SK-N-SH treated with all-trans-retinoic acid at 6 μM for 48 hours (cell line): ENCODE measurements at regions not wholly inside any gene's neighbourhood (a gene's known extent, or its start where the extent isn't known, plus 50 kb on each side); places are given as distances from the start of the nearest gene placed in this dataset.
"Not testable (repeated sequence)": the region's sequence is repeated elsewhere in the genome, so short reads cannot be mapped to it uniquely, and the experiment has no call there.

Experiments used
- ATAC-seq: fragments of 200-7000 bp; cut with Tn5 transposase; 3 replicates; pipeline ENCODE4 v1.9.1; 2020; ENCODE audit warnings: mild to moderate bottlenecking, moderate library complexity
- ARNTL ChIP-seq: fragments of 450-650 bp; formaldehyde crosslinking; IDR thresholded peaks from 2 replicates; pipeline ENCODE4 v1.5.0; 2020; ENCODE audit warnings: low read depth, mild to moderate bottlenecking, moderate library complexity, borderline replicate concordance
- BACH2 ChIP-seq: fragments of 250-450 bp; sonication (Bioruptor Pico); IDR thresholded peaks from 2 replicates; pipeline ENCODE4 v1.9.0; 2021; ENCODE audit warnings: mild to moderate bottlenecking, borderline replicate concordance
- CREB5 ChIP-seq: fragments of 250-450 bp; sonication (Bioruptor Pico); IDR thresholded peaks from 2 replicates; pipeline ENCODE4 v1.5.1; 2020; ENCODE audit warnings: low read depth, mild to moderate bottlenecking, moderate library complexity
- CSDC2 ChIP-seq: fragments of 250-450 bp; sonication (Bioruptor Pico); IDR thresholded peaks from 2 replicates; pipeline ENCODE4 v1.5.0; 2020; ENCODE audit warnings: mild to moderate bottlenecking, moderate library complexity
- ESRRG ChIP-seq: fragments of 250-450 bp; sonication (Bioruptor Pico); IDR thresholded peaks from 2 replicates; pipeline ENCODE4 v1.6.1; 2021; ENCODE audit warnings: mild to moderate bottlenecking
- ISL1 ChIP-seq: fragments of 250-450 bp; sonication (Bioruptor Pico); IDR thresholded peaks from 2 replicates; pipeline ENCODE4 v2.1.2; 2022; ENCODE audit warnings: mild to moderate bottlenecking, moderate library complexity
- OSR1 ChIP-seq: fragments of 250-450 bp; sonication (Bioruptor Pico); IDR thresholded peaks from 2 replicates; pipeline ENCODE4 v1.8.0; 2022; ENCODE audit warnings: moderate library complexity, mild to moderate bottlenecking, inconsistent platforms
- PATZ1 ChIP-seq: fragments of 250-450 bp; sonication (Bioruptor Pico); IDR thresholded peaks from 2 replicates; pipeline ENCODE4 v1.8.0; 2020; ENCODE audit warnings: mild to moderate bottlenecking, moderate library complexity, borderline replicate concordance
- POU6F1 ChIP-seq: fragments of 250-450 bp; sonication (Bioruptor Pico); IDR thresholded peaks from 2 replicates; pipeline ENCODE4 v1.8.0; 2021; ENCODE audit warnings: low read depth, mild to moderate bottlenecking, moderate library complexity, borderline replicate concordance
- PPARA ChIP-seq: fragments of 250-450 bp; sonication (Bioruptor Pico); IDR thresholded peaks from 2 replicates; pipeline ENCODE4 v1.5.0; 2020; ENCODE audit warnings: mild to moderate bottlenecking, borderline replicate concordance
- SNAI2 ChIP-seq: fragments of 250-450 bp; sonication (Bioruptor Pico); IDR thresholded peaks from 2 replicates; pipeline ENCODE4 v1.5.0; 2020; ENCODE audit warnings: mild to moderate bottlenecking, moderate library complexity
- TCF4 ChIP-seq: fragments of 250-450 bp; sonication (Bioruptor Pico); IDR thresholded peaks from 2 replicates; pipeline ENCODE4 v1.8.0; 2021; ENCODE audit warnings: mild to moderate bottlenecking, moderate library complexity, borderline replicate concordance
- TOX ChIP-seq: fragments of 250-450 bp; sonication (Bioruptor Pico); IDR thresholded peaks from 2 replicates; pipeline ENCODE4 v1.8.0; 2021; ENCODE audit warnings: mild to moderate bottlenecking, moderate library complexity, borderline replicate concordance
- ZFP3 ChIP-seq: fragments of 250-450 bp; sonication (Bioruptor Pico); IDR thresholded peaks from 2 replicates; pipeline ENCODE4 v1.5.0; 2020; ENCODE audit warnings: mild to moderate bottlenecking, moderate library complexity
- ZFP30 ChIP-seq: fragments of 450-650 bp; formaldehyde crosslinking; IDR thresholded peaks from 2 replicates; pipeline ENCODE4 v1.5.0; 2022; ENCODE audit warnings: mild to moderate bottlenecking, moderate library complexity
- ZNF565 ChIP-seq: fragments of 450-650 bp; formaldehyde crosslinking; conservative IDR thresholded peaks from 2 replicates; pipeline ENCODE4 v1.5.0; 2020; ENCODE audit warnings: low read depth, mild to moderate bottlenecking, moderate library complexity
- ZNF70 ChIP-seq: fragments of 450-650 bp; formaldehyde crosslinking; IDR thresholded peaks from 2 replicates; pipeline ENCODE4 v1.5.0; 2020; ENCODE audit warnings: mild to moderate bottlenecking, moderate library complexity
- ZNF8 ChIP-seq: fragments of 450-650 bp; formaldehyde crosslinking; IDR thresholded peaks from 2 replicates; pipeline ENCODE4 v1.5.0; 2020; ENCODE audit warnings: mild to moderate bottlenecking, moderate library complexity

- TF ChIP-seq PATZ1 (CRISPR knock-in tag) = no peak
- no peak for TF ChIP-seq CSDC2
Observed at GRCh38 chr15:35243758-35244157, 158.7 kb upstream of the NANOGP8 start (continued).

- ATAC-seq = not testable (repeated sequence)
Observed at GRCh38 chr15:35239693-35240092, 154.6 kb upstream of the NANOGP8 start.

- ATAC-seq = not testable (repeated sequence)
Observed at GRCh38 chr15:35238448-35238847, 153.4 kb upstream of the NANOGP8 start.

GRCh38 chr15:35229085-35229484 lies 144.0 kb upstream of the NANOGP8 start:
- no peak for ATAC-seq
- TF ChIP-seq TOX (CRISPR knock-in tag) = no peak
- peak; percentile 83 for TF ChIP-seq ZFP30 (CRISPR knock-in tag)
- TF ChIP-seq, all 23 proteins: peak for 1

- TF ChIP-seq ESRRG (no peak), PPARA (CRISPR knock-in tag) (no peak)
Observed at GRCh38 chr15:35218215-35218614, 133.1 kb upstream of the NANOGP8 start.

GRCh38 chr15:35215093-35215492 lies 130.0 kb upstream of the NANOGP8 start:
- no peak for ATAC-seq
- TF ChIP-seq OSR1 (CRISPR knock-in tag) = no peak
- TF ChIP-seq ESRRG = no peak
- TF ChIP-seq BACH2 (CRISPR knock-in tag) = no peak
- TF ChIP-seq ZNF565 = no peak
- TF ChIP-seq, all 23 proteins: peak for 0

More at GRCh38 chr15:35218215-35218614, 133.1 kb upstream of the NANOGP8 start:
- no peak for ATAC-seq

- no peak for ATAC-seq
- TF ChIP-seq ZFP3 (no peak), POU6F1 (CRISPR knock-in tag) (no peak), SNAI2 (no peak), CREB5 (CRISPR knock-in tag) (no peak), ZNF8 (CRISPR knock-in tag) (no peak)
Observed at GRCh38 chr15:35211240-35211902, 126.3 kb upstream of the NANOGP8 start.

- no peak for ATAC-seq
- TF ChIP-seq ISL1 (CRISPR knock-in tag) (no peak), ZNF565 (no peak), OSR1 (CRISPR knock-in tag) (no peak), ARNTL (CRISPR knock-in tag) (no peak), BACH2 (CRISPR knock-in tag) (no peak), PATZ1 (CRISPR knock-in tag) (no peak), POU6F1 (CRISPR knock-in tag) (no peak), ZFP30 (CRISPR knock-in tag) (no peak), TCF4 (no peak), SNAI2 (no peak), ZNF70 (CRISPR knock-in tag) (no peak)
Observed at GRCh38 chr15:35210370-35210769, 125.3 kb upstream of the NANOGP8 start.
